ENCODE measurements at regions not wholly inside any gene's neighbourhood (a gene's known extent, or its start where the extent isn't known, plus 50 kb on each side); places are given as distances from the start of the nearest gene placed in this dataset.

DNA sequence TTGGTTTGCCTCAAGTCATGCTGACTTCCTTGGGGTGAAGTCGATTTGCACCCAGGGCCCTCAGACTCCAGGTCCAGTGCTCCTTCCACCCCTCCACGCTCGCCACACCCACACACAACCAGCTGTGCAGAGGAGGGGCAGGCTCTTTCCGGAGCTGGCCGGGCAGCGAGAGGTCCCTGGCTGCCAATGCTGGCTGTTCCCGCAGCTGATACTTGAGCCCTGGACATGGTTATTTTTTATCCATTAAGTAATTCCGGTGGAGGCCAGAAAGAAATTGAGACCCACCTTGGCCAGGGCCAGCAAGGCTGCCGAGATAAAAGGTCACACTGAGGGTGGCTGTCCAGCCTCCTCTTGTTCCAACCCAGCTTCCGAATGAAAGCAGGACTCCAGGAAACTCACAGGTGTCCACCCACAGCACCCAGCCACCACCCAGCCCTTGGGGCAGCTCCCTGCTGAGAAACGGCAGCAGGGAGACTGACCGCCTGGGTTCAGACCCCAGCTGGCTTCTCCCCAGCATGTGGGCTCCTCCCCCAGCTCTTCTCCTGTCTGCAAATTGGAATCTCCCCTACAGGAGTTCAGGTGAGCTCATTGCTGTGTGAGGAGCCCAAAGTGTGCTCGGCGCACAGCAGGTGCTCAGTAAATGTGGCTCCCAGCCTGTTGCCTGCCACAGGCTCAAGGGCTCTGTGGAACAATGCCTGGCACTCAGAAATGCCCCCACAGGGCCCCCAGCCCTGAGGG lies 77.8 kb downstream of the PDGFA start:
- Histone ChIP-seq H3K9me1 (replicated peaks; ENCODE audit: control insufficient read depth, extremely low read depth, insufficient read depth, low read length) (no peaks in the 10 kb centered on the region), H3K9me3 (replicated peaks; ENCODE audit: control insufficient read depth, insufficient read depth, low read length) (no peaks in the 10 kb centered on the region), H3K27ac (ENCODE audit: insufficient read depth, low read depth, low read length) (no peak overlapping the region), H3K4me3 (replicated peaks in 1 of 3; ENCODE audit: insufficient read depth in 1 of 3, low read depth in 1 of 3, low read length in 3 of 3) (no peak overlapping the region), H3K79me2 (ENCODE audit: control insufficient read depth, insufficient read depth, low read length) (no peaks in the 10 kb centered on the region), H3K4me1 (ENCODE audit: control insufficient read depth, extremely low read depth, insufficient read depth, low read length) (no peaks in the 10 kb centered on the region), H4K20me1 (replicated peaks; ENCODE audit: control insufficient read depth, extremely low read depth, insufficient read depth, low read length) (no peaks in the 10 kb centered on the region), H3K9ac (replicated peaks; ENCODE audit: extremely low read depth, insufficient read depth, low read length) (no peak overlapping the region), H3K27me3 (ENCODE audit: control insufficient read depth in 2 of 2, insufficient read depth in 2 of 2, low read length in 2 of 2) (no peaks in the 10 kb centered on the region), H3K36me3 (ENCODE audit: control insufficient read depth in 2 of 2, extremely low read depth in 1 of 2, insufficient read depth in 2 of 2, low read length in 2 of 2) (no peaks in the 10 kb centered on the region), H2AFZ (ENCODE audit: low read depth, low read length) (no peak overlapping the region), H3K4me2 (ENCODE audit: insufficient read depth, low read length) (no peak overlapping the region)
- FAIRE-seq = no peak
- intact Hi-C loops (cut with micrococcal nuclease) = no loop called here
- POLR2A ChIA-PET = no interaction called here
- TF ChIP-seq GATA2 (IDR thresholded peaks at IDR 0.05; ENCODE audit: insufficient read depth, insufficient read length, low read depth, low read length) = no peak
- no peak for TF ChIP-seq EZH2 (IDR thresholded peaks at IDR 0.05; ENCODE audit: borderline replicate concordance, low read depth, low read length, severe bottlenecking)
- TF ChIP-seq, protein P1, sequence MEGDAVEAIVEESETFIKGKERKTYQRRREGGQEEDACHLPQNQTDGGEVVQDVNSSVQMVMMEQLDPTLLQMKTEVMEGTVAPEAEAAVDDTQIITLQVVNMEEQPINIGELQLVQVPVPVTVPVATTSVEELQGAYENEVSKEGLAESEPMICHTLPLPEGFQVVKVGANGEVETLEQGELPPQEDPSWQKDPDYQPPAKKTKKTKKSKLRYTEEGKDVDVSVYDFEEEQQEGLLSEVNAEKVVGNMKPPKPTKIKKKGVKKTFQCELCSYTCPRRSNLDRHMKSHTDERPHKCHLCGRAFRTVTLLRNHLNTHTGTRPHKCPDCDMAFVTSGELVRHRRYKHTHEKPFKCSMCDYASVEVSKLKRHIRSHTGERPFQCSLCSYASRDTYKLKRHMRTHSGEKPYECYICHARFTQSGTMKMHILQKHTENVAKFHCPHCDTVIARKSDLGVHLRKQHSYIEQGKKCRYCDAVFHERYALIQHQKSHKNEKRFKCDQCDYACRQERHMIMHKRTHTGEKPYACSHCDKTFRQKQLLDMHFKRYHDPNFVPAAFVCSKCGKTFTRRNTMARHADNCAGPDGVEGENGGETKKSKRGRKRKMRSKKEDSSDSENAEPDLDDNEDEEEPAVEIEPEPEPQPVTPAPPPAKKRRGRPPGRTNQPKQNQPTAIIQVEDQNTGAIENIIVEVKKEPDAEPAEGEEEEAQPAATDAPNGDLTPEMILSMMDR (IDR thresholded peaks at IDR 0.05; ENCODE audit: extremely low read depth in 1 of 2, insufficient read depth in 1 of 2, low read depth in 1 of 2, low read length in 2 of 2) = no peak
- TF ChIP-seq, protein P2, sequence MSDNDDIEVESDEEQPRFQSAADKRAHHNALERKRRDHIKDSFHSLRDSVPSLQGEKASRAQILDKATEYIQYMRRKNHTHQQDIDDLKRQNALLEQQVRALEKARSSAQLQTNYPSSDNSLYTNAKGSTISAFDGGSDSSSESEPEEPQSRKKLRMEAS (IDR thresholded peaks at IDR 0.05; ENCODE audit: insufficient read depth, insufficient read length) = no peak
- no peak for TF ChIP-seq POLR2AphosphoS5 (IDR thresholded peaks at IDR 0.05; ENCODE audit: insufficient read depth, low read depth, low read length)
- BruUV-seq (replicated peaks) = no TSS peak
- CTCF ChIA-PET = interaction anchor here (0.8 kb wide), 1 partner anchor 10 kb away, joined by 3 read pairs; no protein-coding TSS in a partner anchor
- DNase-seq (ENCODE audit: low read depth, low spot score) = no peak
- dilution Hi-C loops (cut with MboI; ENCODE audit: extremely low pct_ligation_motif_present, low sequenced_read_pairs) = no loop called here

Data from endothelial cell of umbilical vein (primary cell).